HepG2 (cell line): ENCODE measurements at regions not wholly inside any gene's neighbourhood (a gene's known extent, or its start where the extent isn't known, plus 50 kb on each side); places are given as distances from the start of the nearest gene placed in this dataset.

Experiments
- ATAC-seq: fragments of 200-7000 bp; cut with Tn5 transposase; 3 replicates; pipeline ENCODE4 v1.9.1; 2020; ENCODE audit warnings: mild to moderate bottlenecking, moderate library complexity
- BruUV-seq: library from RNA; stranded (reverse); fragments of 400-500 nt; replicated peaks from 2 replicates; lab custom pipeline; 2021; lab: Mats Ljungman, UMichigan
- CTCF ChIA-PET: fragments of 300-600 bp; formaldehyde crosslinking; extraction: SDS; loops from one replicate; lab custom pipeline; 2021; ENCODE audit warnings: low total read pairs, inconsistent platforms, low intra/inter-chr PET ratio; lab: Yijun Ruan, JAX
- POLR2A ChIA-PET: fragments of 350-600 bp; sonication (Branson Sonifier 250); formaldehyde crosslinking; loops from one replicate; lab custom pipeline; 2020; ENCODE audit warnings: antibody characterized with exemption, inconsistent platforms; lab: Yijun Ruan, JAX
- DNase-seq: peaks from one replicate; pipeline ENCODE4 v3.0.0-alpha.2; 2015; ENCODE audit warnings: low spot score
- FAIRE-seq: peaks from 3 replicates; lab custom pipeline; 2011; peaks lifted over from hg19 to GRCh38; lab: Jason Lieb, UNC
- H2AFZ ChIP-seq: one replicate; pipeline ENCODE4 v1.6.1; 2011; ENCODE audit warnings: low read length, inconsistent platforms
- H3K27ac ChIP-seq: fragments of 300-600 bp; 3 replicates; pipeline ENCODE4 v1.8.0; 2011; ENCODE audit warnings: mixed run types, mild to moderate bottlenecking, mixed read lengths, low read length, inconsistent platforms; ENCODE audit not compliant: insufficient read depth; ENCODE audit errors: extremely low read length
- H3K27me3 ChIP-seq, 2 experiments: fragments of 200-600 bp in 1 of 2; 2 replicates in 1 of 2; 3 replicates in 1 of 2; pipeline versions ENCODE4 v1.6.0 to v1.8.0; 2011; ENCODE audit warnings: low read length in 2 of 2, mild to moderate bottlenecking in 2 of 2, moderate library complexity in 2 of 2, inconsistent platforms in 1 of 2; ENCODE audit not compliant: insufficient read depth in 2 of 2, control insufficient read depth in 1 of 2
- H3K36me3 ChIP-seq, 2 experiments: fragments of 200-600 bp in 1 of 2; replicated peaks in 1 of 2; 2 replicates in 1 of 2; 3 replicates in 1 of 2; pipeline versions ENCODE4 v1.5.1 to v1.8.0; 2011; ENCODE audit warnings: low read length in 2 of 2, inconsistent platforms in 1 of 2; ENCODE audit not compliant: insufficient read depth in 2 of 2, control insufficient read depth in 1 of 2
- H3K4me1 ChIP-seq: 2 replicates; pipeline ENCODE4 v1.5.1; 2012; ENCODE audit warnings: low read length, inconsistent platforms; ENCODE audit not compliant: insufficient read depth
- H3K4me2 ChIP-seq: 2 replicates; pipeline ENCODE4 v1.6.0; 2011; ENCODE audit warnings: low read depth, low read length, inconsistent platforms
- H3K4me3 ChIP-seq, 3 experiments: fragments of 200-600 bp in 1 of 3; sonication (generic), shearing (Covaris generic) in 1 of 3; replicated peaks in 1 of 3; 2 replicates each; pipeline ENCODE4 v1.5.1; 2011 to 2016; ENCODE audit warnings: low read length in 3 of 3, inconsistent platforms in 2 of 3, low read depth in 2 of 3, mild to moderate bottlenecking in 2 of 3, control low read depth in 1 of 3, mixed read lengths in 1 of 3; ENCODE audit not compliant: insufficient read depth in 1 of 3
- H3K79me2 ChIP-seq: one replicate; pipeline ENCODE4 v1.6.1; 2011; ENCODE audit warnings: low read length, inconsistent platforms; ENCODE audit not compliant: insufficient read depth
- H3K9ac ChIP-seq: 2 replicates; pipeline ENCODE4 v1.6.0; 2011; ENCODE audit warnings: mild to moderate bottlenecking, low read depth, low read length, inconsistent platforms; ENCODE audit not compliant: insufficient read depth
- H3K9me3 ChIP-seq: 2 replicates; pipeline ENCODE4 v1.5.1; 2012; ENCODE audit warnings: mild to moderate bottlenecking, low read length
- H4K20me1 ChIP-seq: 2 replicates; pipeline ENCODE4 v1.6.0; 2011; ENCODE audit warnings: inconsistent platforms, mild to moderate bottlenecking, low read length, moderate library complexity; ENCODE audit not compliant: insufficient read depth
- ARID3A ChIP-seq: IDR thresholded peaks from 2 replicates; pipeline ENCODE4 v1.6.1; 2012; ENCODE audit warnings: low read depth, low read length, improper control_type of control experiment
- FOXK2 ChIP-seq: fragments of 450-650 bp; IDR thresholded peaks from 2 replicates; pipeline ENCODE4 v1.6.1; 2016
- KLF13 ChIP-seq: sonication (generic); formaldehyde crosslinking; IDR thresholded peaks from 2 replicates; pipeline ENCODE4 v1.4.0; 2020; ENCODE audit warnings: mild to moderate bottlenecking, missing genetic modification reagents
- TBL1XR1 ChIP-seq: fragments of 150-350 bp; IDR thresholded peaks from 2 replicates; pipeline ENCODE4 v1.6.1; 2014; ENCODE audit warnings: borderline replicate concordance, low read length; ENCODE audit not compliant: partially characterized antibody
- ZBTB40 ChIP-seq, 2 experiments: fragments of 450-650 bp in 1 of 2; sonication (generic) in 1 of 2; formaldehyde crosslinking in 1 of 2; IDR thresholded peaks; 2 replicates each; pipeline versions ENCODE4 v1.6.1 to v1.8.0; 2016 to 2022; ENCODE audit warnings: antibody characterized with exemption in 1 of 2, mild to moderate bottlenecking in 1 of 2, missing genetic modification reagents in 1 of 2
- WGBS: methylation state at CpG from one replicate; pipeline ENCODE4 v1.1.6; 2017; ENCODE audit warnings: low lambda C conversion rate; 5-methylcytosine and 5-hydroxymethylcytosine counted together
- in situ Hi-C: cut with HindIII; loops from 2 replicates; pipeline ENCODE4 v1.10.0; 2017; ENCODE audit warnings: low pct_unique_long_range_greater_than_20kb; ENCODE audit not compliant: extremely low pct_ligation_motif_present
- intact Hi-C: fragments of 100-400 bp; cut with micrococcal nuclease; formaldehyde crosslinking; loops from one replicate; pipeline ENCODE4 v1.10.0; 2022; ENCODE audit not compliant: unreplicated experiment

GRCh38 chr11:62069986-62070919, 53.6 kb upstream of the INCENP start (continued):
- peak; percentile 61 for TF ChIP-seq ZBTB40 (IDR thresholded peaks at IDR 0.05)
- no peak for TF ChIP-seq ZBTB40 (CRISPR knock-in tag; IDR thresholded peaks at IDR 0.05)

- POLR2A ChIA-PET, result no interaction called here
- H2AFZ ChIP-seq, result no peak overlapping the region
- no peak for ATAC-seq
- no peak for TF ChIP-seq ARID3A
- TF ChIP-seq FOXK2, result no peak
- TF ChIP-seq TBL1XR1, result no peak
- TF ChIP-seq KLF13 (CRISPR knock-in tag), result no peak
Observed at GRCh38 chr11:62069374-62069773, 54.4 kb upstream of the INCENP start.

More at GRCh38 chr11:62069374-62069773, 54.4 kb upstream of the INCENP start:
- H3K4me2 ChIP-seq, result no peak overlapping the region
- in situ Hi-C loops, result no loop called here
- H3K79me2 ChIP-seq, result no peaks in the 10 kb centered on the region
- H3K4me1 ChIP-seq, result no peaks in the 10 kb centered on the region
- no peak for FAIRE-seq
- CTCF ChIA-PET, result no interaction called here
- H3K4me3 ChIP-seq, result no peak overlapping the region
- intact Hi-C loops, result no loop called here
- no peak for DNase-seq
- H3K36me3 ChIP-seq, result no peaks in the 10 kb centered on the region
- no peaks in the 10 kb centered on the region for H3K9me3 ChIP-seq
- H4K20me1 ChIP-seq, result no peaks in the 10 kb centered on the region
- H3K27me3 ChIP-seq, result no peaks in the 10 kb centered on the region; a peak in 1 of 5 replicates
- H3K9ac ChIP-seq, result no peak overlapping the region
- BruUV-seq, result no TSS peak
- WGBS, result 39% methylated on average over 8 of the region's 8 CpGs
- no peak overlapping the region for H3K27ac ChIP-seq
